Jurkat, Clone E6-1 (cell line): ENCODE measurements at regions not wholly inside any gene's neighbourhood (a gene's known extent, or its start where the extent isn't known, plus 50 kb on each side); places are given as distances from the start of the nearest gene placed in this dataset.
"Not testable (repeated sequence)": the region's sequence is repeated elsewhere in the genome, so short reads cannot be mapped to it uniquely, and the experiment has no call there.

Experiments used
- DNase-seq: peaks from one replicate; pipeline ENCODE4 v3.0.0-alpha.2; 2011; ENCODE audit warnings: low read depth, low spot score
- H3K4me3 ChIP-seq: 2 replicates; pipeline ENCODE4 v1.5.1; 2011; ENCODE audit warnings: mild to moderate bottlenecking, low read length, control low read depth, moderate library complexity

DNA sequence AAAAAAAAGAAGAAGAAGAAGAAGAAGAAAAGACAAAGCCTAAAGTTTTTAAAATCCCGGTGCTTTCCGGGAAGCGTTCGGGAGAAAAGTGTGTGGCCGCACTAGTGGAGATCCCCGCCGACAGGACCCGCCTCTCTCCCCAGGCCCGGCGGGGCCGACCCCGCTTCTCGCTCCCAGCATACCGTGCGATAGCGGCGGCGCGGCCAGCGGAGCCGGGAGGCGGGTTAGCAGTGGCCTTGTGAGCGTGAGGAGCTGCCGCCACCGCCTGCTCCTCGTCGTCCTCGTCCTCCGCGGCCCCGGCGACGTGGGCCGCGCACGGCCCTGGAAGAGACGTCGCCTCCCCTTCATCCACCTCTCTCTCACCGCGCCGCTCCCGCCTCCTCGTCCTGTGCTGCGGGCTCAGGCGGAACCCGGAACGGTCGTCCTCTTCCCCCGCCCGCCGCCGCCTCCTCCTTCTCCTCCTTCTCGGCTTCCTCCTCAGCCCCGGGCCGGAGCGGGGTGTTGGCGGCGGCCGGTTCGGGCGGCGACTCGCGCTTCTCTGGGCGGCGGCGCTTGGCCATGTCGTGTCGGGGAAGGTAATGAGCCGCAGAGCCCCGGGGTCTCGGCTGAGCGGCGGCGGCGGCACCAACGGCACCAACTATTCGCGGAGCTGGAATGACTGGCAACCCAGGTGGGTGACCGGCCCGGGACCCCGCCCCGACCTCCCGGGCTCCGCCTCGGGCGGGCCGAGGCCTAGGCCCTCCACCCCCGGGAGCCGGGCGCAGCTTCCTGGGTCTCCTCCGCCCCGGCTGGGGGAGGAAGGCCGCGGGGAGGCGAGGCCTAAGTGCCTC, 62.6 kb upstream of the CDR2 start:
- DNase-seq, result peak; percentile 38

DNA sequence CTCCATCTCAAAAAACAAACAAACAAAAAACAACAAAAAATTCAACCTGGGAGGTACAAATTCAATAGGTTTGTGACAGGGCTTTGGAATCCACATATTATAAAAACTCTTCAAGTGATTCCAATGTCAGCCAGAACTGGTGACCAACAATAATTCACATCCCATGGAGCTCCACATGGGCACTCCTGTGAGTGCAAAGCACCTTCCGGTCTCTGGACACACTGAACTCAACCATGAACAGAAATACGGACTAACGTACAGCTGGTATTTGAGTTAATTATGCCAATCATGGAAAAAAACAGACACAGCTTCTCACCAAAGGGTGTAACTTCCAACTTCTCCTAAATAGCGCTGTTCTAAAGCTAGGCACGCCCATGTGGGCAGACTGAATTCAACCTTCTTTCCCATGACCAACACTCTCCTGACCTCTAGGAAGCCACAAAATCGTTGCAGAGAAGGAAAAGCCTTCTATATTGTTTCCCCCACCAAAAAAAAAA, 62.0 kb upstream of the CDR2 start:
- DNase-seq, result not testable (repeated sequence)
- H3K4me3 ChIP-seq, result peak overlapping the region; percentile 62

More for the DNA sequence above, 62.6 kb upstream of the CDR2 start:
- H3K4me3 ChIP-seq, result peak overlapping the region; percentile 62

DNA sequence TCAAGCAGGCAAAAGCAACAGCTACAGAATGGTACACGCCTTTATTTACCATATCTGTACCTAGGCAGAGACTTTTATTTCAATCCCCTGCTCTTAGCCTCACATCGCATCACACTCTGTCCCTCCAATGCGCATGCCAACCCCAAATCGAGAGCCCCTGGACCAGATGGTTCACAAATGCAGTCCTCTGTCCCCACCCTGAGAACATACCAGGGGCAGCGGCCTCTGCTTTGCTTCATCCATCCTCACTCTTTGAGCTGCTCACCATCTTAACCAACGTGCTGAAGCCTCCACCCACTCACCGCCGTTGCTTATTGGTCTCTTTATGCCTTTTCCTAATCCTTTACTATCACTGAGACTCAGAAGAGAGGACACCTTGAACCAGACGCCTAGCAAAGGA, 56.9 kb upstream of the CDR2 start:
- DNase-seq, H3K4me3 ChIP-seq: not testable (repeated sequence)

DNA sequence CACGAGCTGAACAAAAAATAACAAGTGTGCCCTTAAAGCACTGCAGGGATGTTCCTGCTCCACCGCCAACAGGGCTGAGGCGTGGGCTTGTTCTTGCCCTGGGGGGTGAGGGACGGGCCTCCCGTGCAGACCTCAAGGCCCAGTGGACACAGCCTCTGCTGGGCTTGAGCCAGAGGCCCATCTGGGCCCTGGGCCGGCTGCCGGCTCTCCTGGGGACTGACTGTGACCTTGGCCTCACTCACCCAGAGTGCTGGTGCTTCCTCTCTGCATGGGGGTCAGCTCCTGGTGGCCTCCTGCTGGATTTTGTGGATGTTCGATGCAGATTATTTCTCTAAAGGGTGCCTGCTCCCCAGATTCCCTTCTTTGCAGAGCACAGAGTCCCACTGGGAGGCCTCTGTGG, 54.2 kb upstream of the CDR2 start:
- H3K4me3 ChIP-seq, result no peak overlapping the region
- DNase-seq, result no peak

DNA sequence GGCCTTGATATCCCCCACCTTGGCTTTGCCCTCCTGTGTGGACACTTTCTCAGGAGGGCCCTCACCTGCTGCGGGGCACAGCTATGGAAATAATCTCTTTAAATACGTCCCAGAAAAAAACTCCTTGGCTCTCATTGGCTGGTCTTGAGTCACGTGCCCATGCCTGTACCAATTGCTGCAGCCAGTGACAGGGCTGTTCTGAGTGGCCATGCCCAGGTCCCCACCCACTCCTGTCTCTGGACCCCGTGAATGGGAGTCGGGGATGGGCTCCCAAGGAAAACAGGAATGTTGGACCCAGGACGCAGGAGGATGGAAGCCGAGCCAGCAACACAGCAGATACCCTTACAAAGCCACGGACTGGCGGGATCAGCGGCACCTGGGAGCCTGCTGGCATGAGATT, 53.1 kb upstream of the CDR2 start:
- DNase-seq, result no peak
- H3K4me3 ChIP-seq, result no peak overlapping the region

DNA sequence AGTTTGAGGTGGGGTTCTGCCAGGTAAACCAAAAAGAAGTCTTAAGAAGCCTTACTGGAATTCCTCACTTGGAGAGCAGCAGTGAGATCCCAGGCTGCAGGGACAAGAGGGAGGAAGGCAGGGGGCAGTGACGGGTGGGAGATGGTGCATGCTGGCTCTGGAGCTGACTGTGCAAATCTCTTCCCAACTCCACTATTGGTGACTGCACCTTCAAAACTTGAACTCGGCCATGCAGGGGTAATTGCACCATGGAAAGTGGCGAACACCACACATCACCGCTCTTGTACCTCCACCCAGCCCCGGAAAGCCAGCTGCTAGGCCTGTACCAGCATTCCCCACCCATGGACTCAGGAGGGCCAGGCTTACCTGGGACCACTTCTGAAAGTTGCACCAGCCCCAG, 51.4 kb upstream of the CDR2 start:
- DNase-seq, result no peak
- no peak overlapping the region for H3K4me3 ChIP-seq

DNA sequence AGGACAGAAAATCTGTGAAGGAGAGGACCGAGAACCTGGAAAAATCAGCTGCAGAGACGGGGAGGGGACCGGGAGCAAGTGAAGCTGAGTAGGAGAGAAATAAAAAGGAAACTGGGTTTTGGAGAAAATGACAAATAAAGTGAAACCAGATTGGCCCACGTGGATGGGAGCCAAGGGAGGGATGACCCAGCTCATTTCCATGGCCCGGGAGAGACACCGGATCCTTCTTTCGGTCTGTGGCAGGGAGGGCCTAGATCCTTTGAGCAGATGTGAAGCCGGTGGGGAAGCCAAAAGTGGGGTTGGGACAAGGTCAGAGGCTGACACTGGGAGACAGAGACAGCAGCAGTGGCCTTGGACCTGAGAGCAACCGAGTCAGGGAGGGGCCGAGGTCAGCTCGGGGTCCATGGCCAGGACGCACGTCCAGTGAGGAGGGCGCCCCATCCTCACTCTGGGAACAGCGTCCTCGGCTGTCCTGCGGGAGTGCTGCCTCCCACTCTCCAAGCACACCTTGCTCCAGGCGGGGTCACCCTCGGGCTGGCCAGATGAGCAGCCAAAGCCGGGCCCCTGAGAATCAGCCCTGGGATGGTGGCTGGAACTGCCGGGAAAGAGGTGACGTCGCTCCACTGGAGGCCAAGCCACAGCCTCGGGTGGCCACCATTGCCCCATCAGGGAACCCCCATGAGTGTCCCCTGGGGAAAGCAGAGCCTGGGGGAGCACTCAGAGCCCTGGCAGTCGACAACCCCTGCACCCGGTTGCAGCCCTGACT, 50.8 kb upstream of the CDR2 start:
- DNase-seq, result no peak
- H3K4me3 ChIP-seq, result no peak overlapping the region

DNA sequence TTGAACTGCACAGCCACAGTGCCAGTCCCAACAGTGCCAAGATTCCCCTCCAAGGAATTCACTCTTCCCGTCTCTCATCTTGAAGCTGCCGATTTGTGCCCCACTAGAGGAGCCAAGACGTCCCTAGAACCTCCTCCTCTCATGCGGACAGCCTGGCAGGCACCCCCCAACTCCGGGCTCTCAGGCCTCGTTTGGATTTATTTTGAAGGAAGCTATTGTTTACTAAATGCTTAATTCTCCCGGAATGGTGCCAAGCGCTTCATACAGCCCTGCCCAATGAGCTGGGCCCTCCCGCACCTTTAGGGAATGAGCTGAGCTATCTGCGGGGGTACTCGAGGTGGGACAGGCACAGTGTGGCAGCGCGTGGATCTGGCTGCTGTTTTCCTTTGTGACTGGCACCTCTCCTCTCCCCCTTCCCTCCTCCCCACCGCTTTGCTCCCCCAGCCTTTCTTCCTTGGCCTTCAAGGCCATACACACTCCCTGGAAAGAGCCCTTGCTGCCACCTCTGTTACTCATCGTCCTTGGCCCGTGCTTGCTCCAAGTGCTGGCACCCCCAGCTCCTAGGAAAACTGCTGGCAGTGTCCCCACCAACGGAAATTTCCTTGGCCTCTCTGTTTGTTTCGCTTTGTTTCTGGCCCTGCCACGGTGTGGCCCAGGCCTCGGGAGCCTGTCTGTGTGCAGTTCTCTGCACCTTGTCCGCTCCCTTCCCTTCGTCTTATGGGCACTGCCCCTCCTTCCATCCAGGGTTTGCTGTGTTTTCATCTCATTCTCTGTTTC, 49.9 kb upstream of the CDR2 start:
- no peak overlapping the region for H3K4me3 ChIP-seq
- no peak for DNase-seq
